Breast epithelium (tissue), 3 donors: ENCODE measurements at regions not wholly inside any gene's neighbourhood (a gene's known extent, or its start where the extent isn't known, plus 50 kb on each side); places are given as distances from the start of the nearest gene placed in this dataset.

Experiments used
- POLR2A ChIP-seq: fragments of 450-650 bp; IDR thresholded peaks from one replicate; pipeline ENCODE4 v1.6.1; 2016; ENCODE audit warnings: antibody characterized with exemption, mild to moderate bottlenecking, moderate library complexity
- POLR2AphosphoS5 ChIP-seq, 3 donors: sonication (generic); formaldehyde crosslinking; IDR thresholded peaks; one replicate each; pipeline ENCODE4 v1.6.1; 2017; ENCODE audit warnings: antibody characterized with exemption in 3 of 3
- TF ChIP-seq, protein P1 (sequence below), 3 donors: fragments of 450-650 bp; IDR thresholded peaks; one replicate each; pipeline ENCODE4 v1.5.1; 2016 to 2017; ENCODE audit warnings: antibody characterized with exemption in 3 of 3, mild to moderate bottlenecking in 3 of 3, moderate library complexity in 3 of 3

DNA sequence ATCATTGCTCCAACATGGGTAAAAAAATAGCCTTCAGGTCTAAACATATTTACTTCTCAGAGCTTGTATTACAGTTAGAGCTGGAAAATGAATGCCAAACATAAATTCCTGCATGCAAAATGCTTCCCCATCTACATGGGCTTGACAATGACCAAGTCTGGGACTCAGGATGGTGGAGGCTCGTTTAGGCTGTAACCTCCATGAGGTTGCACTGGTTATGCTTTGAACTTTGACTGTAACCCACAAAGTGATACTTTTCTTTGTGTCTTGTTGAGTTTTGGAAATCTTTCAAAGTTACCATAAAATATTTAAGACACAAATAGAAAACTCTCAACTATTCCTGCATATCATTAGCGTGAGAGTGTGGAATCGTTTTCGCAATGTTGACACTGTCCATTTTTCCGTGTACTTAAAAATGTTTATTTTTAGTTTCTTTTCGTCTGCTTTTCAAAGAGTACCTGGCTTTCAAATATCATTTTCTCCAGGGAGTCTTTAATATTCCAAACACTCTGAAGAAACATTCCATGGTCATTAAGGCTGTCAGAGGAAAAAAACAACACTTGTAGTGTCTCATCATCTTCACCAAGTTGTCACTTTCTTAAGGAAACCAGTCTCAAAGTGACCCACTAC lies 487.8 kb downstream of the ENC1 start:
- TF ChIP-seq, protein P1, sequence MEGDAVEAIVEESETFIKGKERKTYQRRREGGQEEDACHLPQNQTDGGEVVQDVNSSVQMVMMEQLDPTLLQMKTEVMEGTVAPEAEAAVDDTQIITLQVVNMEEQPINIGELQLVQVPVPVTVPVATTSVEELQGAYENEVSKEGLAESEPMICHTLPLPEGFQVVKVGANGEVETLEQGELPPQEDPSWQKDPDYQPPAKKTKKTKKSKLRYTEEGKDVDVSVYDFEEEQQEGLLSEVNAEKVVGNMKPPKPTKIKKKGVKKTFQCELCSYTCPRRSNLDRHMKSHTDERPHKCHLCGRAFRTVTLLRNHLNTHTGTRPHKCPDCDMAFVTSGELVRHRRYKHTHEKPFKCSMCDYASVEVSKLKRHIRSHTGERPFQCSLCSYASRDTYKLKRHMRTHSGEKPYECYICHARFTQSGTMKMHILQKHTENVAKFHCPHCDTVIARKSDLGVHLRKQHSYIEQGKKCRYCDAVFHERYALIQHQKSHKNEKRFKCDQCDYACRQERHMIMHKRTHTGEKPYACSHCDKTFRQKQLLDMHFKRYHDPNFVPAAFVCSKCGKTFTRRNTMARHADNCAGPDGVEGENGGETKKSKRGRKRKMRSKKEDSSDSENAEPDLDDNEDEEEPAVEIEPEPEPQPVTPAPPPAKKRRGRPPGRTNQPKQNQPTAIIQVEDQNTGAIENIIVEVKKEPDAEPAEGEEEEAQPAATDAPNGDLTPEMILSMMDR (IDR thresholded peaks at IDR 0.05) = no peak
- TF ChIP-seq POLR2AphosphoS5 (IDR thresholded peaks at IDR 0.05) = no peak
- no peak for TF ChIP-seq POLR2A
